SK-N-SH treated with all-trans-retinoic acid at 6 μM for 48 hours (cell line): ENCODE measurements at regions not wholly inside any gene's neighbourhood (a gene's known extent, or its start where the extent isn't known, plus 50 kb on each side); places are given as distances from the start of the nearest gene placed in this dataset.

Source experiments
- ATAC-seq: fragments of 200-7000 bp; cut with Tn5 transposase; 3 replicates; pipeline ENCODE4 v1.9.1; 2020; ENCODE audit warnings: mild to moderate bottlenecking, moderate library complexity
- ARNTL ChIP-seq: fragments of 450-650 bp; formaldehyde crosslinking; IDR thresholded peaks from 2 replicates; pipeline ENCODE4 v1.5.0; 2020; ENCODE audit warnings: low read depth, mild to moderate bottlenecking, moderate library complexity, borderline replicate concordance
- BACH2 ChIP-seq: fragments of 250-450 bp; sonication (Bioruptor Pico); IDR thresholded peaks from 2 replicates; pipeline ENCODE4 v1.9.0; 2021; ENCODE audit warnings: mild to moderate bottlenecking, borderline replicate concordance
- CSDC2 ChIP-seq: fragments of 250-450 bp; sonication (Bioruptor Pico); IDR thresholded peaks from 2 replicates; pipeline ENCODE4 v1.5.0; 2020; ENCODE audit warnings: mild to moderate bottlenecking, moderate library complexity
- ISL1 ChIP-seq: fragments of 250-450 bp; sonication (Bioruptor Pico); IDR thresholded peaks from 2 replicates; pipeline ENCODE4 v2.1.2; 2022; ENCODE audit warnings: mild to moderate bottlenecking, moderate library complexity
- OSR1 ChIP-seq: fragments of 250-450 bp; sonication (Bioruptor Pico); IDR thresholded peaks from 2 replicates; pipeline ENCODE4 v1.8.0; 2022; ENCODE audit warnings: moderate library complexity, mild to moderate bottlenecking, inconsistent platforms
- PATZ1 ChIP-seq: fragments of 250-450 bp; sonication (Bioruptor Pico); IDR thresholded peaks from 2 replicates; pipeline ENCODE4 v1.8.0; 2020; ENCODE audit warnings: mild to moderate bottlenecking, moderate library complexity, borderline replicate concordance
- PPARA ChIP-seq: fragments of 250-450 bp; sonication (Bioruptor Pico); IDR thresholded peaks from 2 replicates; pipeline ENCODE4 v1.5.0; 2020; ENCODE audit warnings: mild to moderate bottlenecking, borderline replicate concordance
- RARB ChIP-seq: fragments of 250-450 bp; sonication (Bioruptor Pico); IDR thresholded peaks from 2 replicates; pipeline ENCODE4 v1.8.0; 2021; ENCODE audit warnings: mild to moderate bottlenecking, moderate library complexity
- SNAI2 ChIP-seq: fragments of 250-450 bp; sonication (Bioruptor Pico); IDR thresholded peaks from 2 replicates; pipeline ENCODE4 v1.5.0; 2020; ENCODE audit warnings: mild to moderate bottlenecking, moderate library complexity
- TCF4 ChIP-seq: fragments of 250-450 bp; sonication (Bioruptor Pico); IDR thresholded peaks from 2 replicates; pipeline ENCODE4 v1.8.0; 2021; ENCODE audit warnings: mild to moderate bottlenecking, moderate library complexity, borderline replicate concordance
- TOX ChIP-seq: fragments of 250-450 bp; sonication (Bioruptor Pico); IDR thresholded peaks from 2 replicates; pipeline ENCODE4 v1.8.0; 2021; ENCODE audit warnings: mild to moderate bottlenecking, moderate library complexity, borderline replicate concordance
- ZC3H10 ChIP-seq: fragments of 250-450 bp; sonication (Bioruptor Pico); IDR thresholded peaks from 2 replicates; pipeline ENCODE4 v1.5.1; 2021; ENCODE audit warnings: mild to moderate bottlenecking, moderate library complexity
- ZFP3 ChIP-seq: fragments of 250-450 bp; sonication (Bioruptor Pico); IDR thresholded peaks from 2 replicates; pipeline ENCODE4 v1.5.0; 2020; ENCODE audit warnings: mild to moderate bottlenecking, moderate library complexity
- ZFP30 ChIP-seq: fragments of 450-650 bp; formaldehyde crosslinking; IDR thresholded peaks from 2 replicates; pipeline ENCODE4 v1.5.0; 2022; ENCODE audit warnings: mild to moderate bottlenecking, moderate library complexity
- ZNF70 ChIP-seq: fragments of 450-650 bp; formaldehyde crosslinking; IDR thresholded peaks from 2 replicates; pipeline ENCODE4 v1.5.0; 2020; ENCODE audit warnings: mild to moderate bottlenecking, moderate library complexity
- ZNF8 ChIP-seq: fragments of 450-650 bp; formaldehyde crosslinking; IDR thresholded peaks from 2 replicates; pipeline ENCODE4 v1.5.0; 2020; ENCODE audit warnings: mild to moderate bottlenecking, moderate library complexity
- TF ChIP-seq, protein P1 (sequence below): fragments of 250-450 bp; sonication (Bioruptor Pico); IDR thresholded peaks from 2 replicates; pipeline ENCODE4 v1.5.1; 2020; ENCODE audit warnings: low read depth, mild to moderate bottlenecking, moderate library complexity
- TF ChIP-seq, protein P2 (sequence below): fragments of 250-450 bp; sonication (Bioruptor Pico); IDR thresholded peaks from 2 replicates; pipeline ENCODE4 v1.8.0; 2021; ENCODE audit warnings: low read depth, mild to moderate bottlenecking, moderate library complexity, borderline replicate concordance
- TF ChIP-seq, protein P3 (sequence below): fragments of 250-450 bp; sonication (Bioruptor Pico); IDR thresholded peaks from 2 replicates; pipeline ENCODE4 v1.5.1; 2021; ENCODE audit warnings: mild to moderate bottlenecking, moderate library complexity
- TF ChIP-seq, protein P4 (sequence below): fragments of 250-450 bp; sonication (Bioruptor Pico); IDR thresholded peaks from 2 replicates; pipeline ENCODE4 v1.5.0; 2020; ENCODE audit warnings: mild to moderate bottlenecking, moderate library complexity

DNA sequence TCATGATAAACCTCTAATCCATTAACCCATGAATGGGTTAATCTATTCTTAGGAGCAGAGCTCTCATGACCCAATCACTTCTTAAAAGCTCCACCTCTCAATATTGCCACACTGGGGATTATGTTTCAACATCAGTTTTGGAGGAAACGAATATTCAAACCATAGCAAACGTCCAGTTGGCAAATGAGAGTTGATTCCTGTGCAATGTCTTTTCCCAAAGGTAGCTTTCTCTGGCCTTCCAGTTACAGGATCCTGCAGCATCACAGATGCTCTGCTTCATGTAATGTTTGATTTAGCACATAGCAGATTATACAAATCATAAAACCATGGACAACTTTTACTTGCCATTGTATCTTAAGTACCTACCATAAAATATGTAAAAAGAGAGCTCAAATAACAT, 481.0 kb downstream of the TNS1 start (continued):
- TF ChIP-seq, protein P1, sequence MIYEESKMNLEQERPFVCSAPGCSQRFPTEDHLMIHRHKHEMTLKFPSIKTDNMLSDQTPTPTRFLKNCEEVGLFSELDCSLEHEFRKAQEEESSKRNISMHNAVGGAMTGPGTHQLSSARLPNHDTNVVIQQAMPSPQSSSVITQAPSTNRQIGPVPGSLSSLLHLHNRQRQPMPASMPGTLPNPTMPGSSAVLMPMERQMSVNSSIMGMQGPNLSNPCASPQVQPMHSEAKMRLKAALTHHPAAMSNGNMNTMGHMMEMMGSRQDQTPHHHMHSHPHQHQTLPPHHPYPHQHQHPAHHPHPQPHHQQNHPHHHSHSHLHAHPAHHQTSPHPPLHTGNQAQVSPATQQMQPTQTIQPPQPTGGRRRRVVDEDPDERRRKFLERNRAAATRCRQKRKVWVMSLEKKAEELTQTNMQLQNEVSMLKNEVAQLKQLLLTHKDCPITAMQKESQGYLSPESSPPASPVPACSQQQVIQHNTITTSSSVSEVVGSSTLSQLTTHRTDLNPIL (CRISPR knock-in tag), result no peak
- no peak for TF ChIP-seq RARB (CRISPR knock-in tag)
- no peak for TF ChIP-seq PATZ1 (CRISPR knock-in tag)
- TF ChIP-seq ZNF70 (CRISPR knock-in tag), result no peak

DNA sequence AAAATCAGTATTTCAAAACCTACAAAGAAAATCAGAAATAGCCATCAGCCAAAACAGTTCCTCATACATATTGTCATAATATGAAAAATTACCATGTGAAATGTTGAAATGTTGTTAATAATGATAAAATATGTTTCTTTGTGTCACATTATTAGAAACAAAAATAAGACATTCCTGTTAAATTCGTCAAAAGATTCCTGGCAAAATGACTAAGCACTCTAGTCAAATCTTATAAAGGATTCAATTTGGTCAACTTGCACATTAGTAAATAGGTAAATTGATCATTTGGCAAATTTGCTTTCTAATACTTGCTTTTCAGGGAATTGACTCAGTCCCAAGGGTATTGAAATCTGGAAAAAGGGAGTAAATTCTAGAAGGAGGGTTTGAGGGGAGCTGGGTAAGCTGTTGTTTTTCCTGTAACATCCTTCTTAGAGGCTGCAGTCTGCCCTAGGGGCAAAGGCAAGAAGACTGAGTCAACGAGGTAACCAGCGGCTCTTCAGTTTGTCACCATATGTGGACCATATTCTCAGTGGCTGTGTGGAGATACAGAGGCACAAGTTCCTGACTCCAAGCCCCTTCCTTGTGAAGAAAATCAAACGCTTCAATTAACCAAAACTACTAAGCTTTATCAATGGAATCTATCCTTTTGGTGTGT, 482.3 kb downstream of the TNS1 start:
- no peak for ATAC-seq
- TF ChIP-seq ZNF8 (CRISPR knock-in tag), result no peak
- TF ChIP-seq RARB (CRISPR knock-in tag), result no peak
- no peak for TF ChIP-seq PATZ1 (CRISPR knock-in tag)
- TF ChIP-seq, protein P1 (CRISPR knock-in tag), result no peak
- TF ChIP-seq OSR1 (CRISPR knock-in tag), result no peak
- no peak for TF ChIP-seq ISL1 (CRISPR knock-in tag)
- TF ChIP-seq, protein P2, sequence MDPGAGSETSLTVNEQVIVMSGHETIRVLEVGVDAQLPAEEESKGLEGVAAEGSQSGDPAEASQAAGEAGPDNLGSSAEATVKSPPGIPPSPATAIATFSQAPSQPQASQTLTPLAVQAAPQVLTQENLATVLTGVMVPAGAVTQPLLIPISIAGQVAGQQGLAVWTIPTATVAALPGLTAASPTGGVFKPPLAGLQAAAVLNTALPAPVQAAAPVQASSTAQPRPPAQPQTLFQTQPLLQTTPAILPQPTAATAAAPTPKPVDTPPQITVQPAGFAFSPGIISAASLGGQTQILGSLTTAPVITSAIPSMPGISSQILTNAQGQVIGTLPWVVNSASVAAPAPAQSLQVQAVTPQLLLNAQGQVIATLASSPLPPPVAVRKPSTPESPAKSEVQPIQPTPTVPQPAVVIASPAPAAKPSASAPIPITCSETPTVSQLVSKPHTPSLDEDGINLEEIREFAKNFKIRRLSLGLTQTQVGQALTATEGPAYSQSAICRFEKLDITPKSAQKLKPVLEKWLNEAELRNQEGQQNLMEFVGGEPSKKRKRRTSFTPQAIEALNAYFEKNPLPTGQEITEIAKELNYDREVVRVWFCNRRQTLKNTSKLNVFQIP (CRISPR knock-in tag), result no peak
- no peak for TF ChIP-seq ZC3H10
- no peak for TF ChIP-seq ZFP30 (CRISPR knock-in tag)

- no peak for ATAC-seq
- TF ChIP-seq BACH2 (CRISPR knock-in tag), result no peak
- TF ChIP-seq ZNF70 (CRISPR knock-in tag), result no peak
- TF ChIP-seq PATZ1 (CRISPR knock-in tag), result no peak
- no peak for TF ChIP-seq ZC3H10
- no peak for TF ChIP-seq TCF4 (CRISPR knock-in tag)
- no peak for TF ChIP-seq ZFP3 (CRISPR knock-in tag)
- TF ChIP-seq SNAI2 (CRISPR knock-in tag), result no peak
- TF ChIP-seq ZNF8 (CRISPR knock-in tag), result no peak
- no peak for TF ChIP-seq PPARA (CRISPR knock-in tag)
- no peak for TF ChIP-seq ARNTL (CRISPR knock-in tag)
- TF ChIP-seq, protein P3, sequence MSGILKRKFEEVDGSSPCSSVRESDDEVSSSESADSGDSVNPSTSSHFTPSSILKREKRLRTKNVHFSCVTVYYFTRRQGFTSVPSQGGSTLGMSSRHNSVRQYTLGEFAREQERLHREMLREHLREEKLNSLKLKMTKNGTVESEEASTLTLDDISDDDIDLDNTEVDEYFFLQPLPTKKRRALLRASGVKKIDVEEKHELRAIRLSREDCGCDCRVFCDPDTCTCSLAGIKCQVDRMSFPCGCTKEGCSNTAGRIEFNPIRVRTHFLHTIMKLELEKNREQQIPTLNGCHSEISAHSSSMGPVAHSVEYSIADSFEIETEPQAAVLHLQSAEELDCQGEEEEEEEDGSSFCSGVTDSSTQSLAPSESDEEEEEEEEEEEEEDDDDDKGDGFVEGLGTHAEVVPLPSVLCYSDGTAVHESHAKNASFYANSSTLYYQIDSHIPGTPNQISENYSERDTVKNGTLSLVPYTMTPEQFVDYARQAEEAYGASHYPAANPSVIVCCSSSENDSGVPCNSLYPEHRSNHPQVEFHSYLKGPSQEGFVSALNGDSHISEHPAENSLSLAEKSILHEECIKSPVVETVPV (CRISPR knock-in tag), result no peak
- TF ChIP-seq, protein P4, sequence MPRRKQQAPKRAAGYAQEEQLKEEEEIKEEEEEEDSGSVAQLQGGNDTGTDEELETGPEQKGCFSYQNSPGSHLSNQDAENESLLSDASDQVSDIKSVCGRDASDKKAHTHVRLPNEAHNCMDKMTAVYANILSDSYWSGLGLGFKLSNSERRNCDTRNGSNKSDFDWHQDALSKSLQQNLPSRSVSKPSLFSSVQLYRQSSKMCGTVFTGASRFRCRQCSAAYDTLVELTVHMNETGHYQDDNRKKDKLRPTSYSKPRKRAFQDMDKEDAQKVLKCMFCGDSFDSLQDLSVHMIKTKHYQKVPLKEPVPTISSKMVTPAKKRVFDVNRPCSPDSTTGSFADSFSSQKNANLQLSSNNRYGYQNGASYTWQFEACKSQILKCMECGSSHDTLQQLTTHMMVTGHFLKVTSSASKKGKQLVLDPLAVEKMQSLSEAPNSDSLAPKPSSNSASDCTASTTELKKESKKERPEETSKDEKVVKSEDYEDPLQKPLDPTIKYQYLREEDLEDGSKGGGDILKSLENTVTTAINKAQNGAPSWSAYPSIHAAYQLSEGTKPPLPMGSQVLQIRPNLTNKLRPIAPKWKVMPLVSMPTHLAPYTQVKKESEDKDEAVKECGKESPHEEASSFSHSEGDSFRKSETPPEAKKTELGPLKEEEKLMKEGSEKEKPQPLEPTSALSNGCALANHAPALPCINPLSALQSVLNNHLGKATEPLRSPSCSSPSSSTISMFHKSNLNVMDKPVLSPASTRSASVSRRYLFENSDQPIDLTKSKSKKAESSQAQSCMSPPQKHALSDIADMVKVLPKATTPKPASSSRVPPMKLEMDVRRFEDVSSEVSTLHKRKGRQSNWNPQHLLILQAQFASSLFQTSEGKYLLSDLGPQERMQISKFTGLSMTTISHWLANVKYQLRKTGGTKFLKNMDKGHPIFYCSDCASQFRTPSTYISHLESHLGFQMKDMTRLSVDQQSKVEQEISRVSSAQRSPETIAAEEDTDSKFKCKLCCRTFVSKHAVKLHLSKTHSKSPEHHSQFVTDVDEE, result no peak
- TF ChIP-seq, protein P2 (CRISPR knock-in tag), result no peak
- no peak for TF ChIP-seq ZFP30 (CRISPR knock-in tag)
- no peak for TF ChIP-seq CSDC2 (CRISPR knock-in tag)
- no peak for TF ChIP-seq TOX (CRISPR knock-in tag)
- TF ChIP-seq OSR1 (CRISPR knock-in tag), result no peak
Observed at GRCh38 chr2:217517402-217517801, 485.4 kb downstream of the TNS1 start.
